HUES64 (cell line): ENCODE measurements at regions not wholly inside any gene's neighbourhood (a gene's known extent, or its start where the extent isn't known, plus 50 kb on each side); places are given as distances from the start of the nearest gene placed in this dataset.

Experiments
- H3K27ac ChIP-seq: 2 replicates; pipeline ENCODE4 v1.7.0; 2013; ENCODE audit warnings: low read depth, low read length, inconsistent platforms
- H3K27me3 ChIP-seq: 2 replicates; pipeline ENCODE4 v1.6.1; 2013; ENCODE audit warnings: mild to moderate bottlenecking, low read length; ENCODE audit not compliant: insufficient read depth
- H3K36me3 ChIP-seq: 2 replicates; pipeline ENCODE4 v1.6.1; 2013; ENCODE audit warnings: mild to moderate bottlenecking, low read length; ENCODE audit not compliant: insufficient read depth
- H3K4me1 ChIP-seq: 2 replicates; pipeline ENCODE4 v1.6.1; 2013; ENCODE audit warnings: mild to moderate bottlenecking, low read length, moderate library complexity; ENCODE audit not compliant: insufficient read depth
- H3K4me3 ChIP-seq: 2 replicates; pipeline ENCODE4 v1.5.1; 2013; ENCODE audit warnings: mild to moderate bottlenecking, low read length, moderate library complexity
- H3K9ac ChIP-seq: 2 replicates; pipeline ENCODE4 v1.6.1; 2013; ENCODE audit warnings: mild to moderate bottlenecking, low read depth, low read length
- H3K9me3 ChIP-seq: 2 replicates; pipeline ENCODE4 v1.6.1; 2013; ENCODE audit warnings: low read depth, low read length; ENCODE audit not compliant: insufficient read depth
- WGBS: fragments of 150-250, 120-280 bp; methylation state at CpG from one replicate; pipeline ENCODE4 v1.1.7; 2013; ENCODE audit warnings: missing lambda C conversion rate; 5-methylcytosine and 5-hydroxymethylcytosine counted together

DNA sequence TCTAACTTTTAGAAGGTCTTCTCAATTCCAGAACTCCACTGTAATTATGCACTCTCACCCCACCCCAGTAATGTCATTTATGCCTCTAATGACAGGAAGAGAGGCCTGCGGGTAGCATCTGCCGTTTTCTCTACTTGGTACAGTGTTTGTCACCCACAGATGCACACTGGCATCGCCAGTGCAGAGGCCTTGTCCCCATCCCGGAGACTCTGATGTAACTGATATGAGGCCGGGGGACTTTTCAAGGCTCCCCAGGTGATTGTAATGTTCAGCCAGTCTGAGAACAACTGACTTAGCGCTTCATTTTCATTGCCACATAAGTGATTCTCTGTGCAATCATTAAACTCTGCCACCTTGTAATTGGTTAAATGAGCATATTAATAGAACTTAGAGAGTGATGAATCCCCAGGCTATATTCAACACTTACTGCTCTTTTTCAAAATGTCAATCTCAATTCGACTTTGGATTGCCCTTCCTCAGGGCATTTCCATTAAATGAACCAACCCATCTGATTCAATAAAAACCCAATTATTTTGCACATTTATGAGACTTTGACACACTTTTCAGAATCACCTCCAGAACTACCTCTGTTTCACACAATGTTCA is 113.2 kb downstream of the HERPUD2 start:
- WGBS = 91% methylated on average over 7 of the region's 7 CpGs
- H3K27ac ChIP-seq = no peak overlapping the region
- H3K4me3 ChIP-seq = no peak overlapping the region
- no peaks in the 10 kb centered on the region for H3K4me1 ChIP-seq
- H3K9me3 ChIP-seq = no peaks in the 10 kb centered on the region
- no peaks in the 10 kb centered on the region for H3K27me3 ChIP-seq
- no peaks in the 10 kb centered on the region for H3K36me3 ChIP-seq
- no peak overlapping the region for H3K9ac ChIP-seq

DNA sequence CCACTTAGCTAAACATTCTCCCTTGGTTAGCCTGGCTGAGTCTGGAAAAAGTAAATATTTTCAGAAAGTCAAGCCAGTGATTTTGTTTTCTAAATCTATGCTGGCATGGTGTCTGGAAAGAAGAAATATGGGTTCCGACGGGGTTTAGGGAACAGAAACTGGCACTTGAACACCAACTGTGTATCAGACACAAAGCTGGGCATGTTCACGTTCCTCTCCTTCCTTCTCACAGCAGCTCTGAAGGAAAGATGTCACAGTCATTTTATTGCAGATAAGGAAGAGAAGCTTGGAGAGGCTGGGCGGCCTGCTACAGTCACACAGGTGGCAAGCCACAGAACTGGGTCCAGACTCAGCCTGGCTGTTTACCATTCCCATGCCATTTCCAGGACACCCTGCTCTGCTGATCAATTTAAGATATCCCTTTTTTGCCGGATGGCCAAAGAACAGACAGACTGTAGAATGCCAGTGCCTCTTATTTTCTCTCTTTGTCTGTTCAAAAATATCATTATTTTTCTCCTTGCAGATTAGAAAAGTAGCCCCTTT is 118.8 kb downstream of the HERPUD2 start:
- WGBS = 92% methylated on average over 5 of the region's 5 CpGs
- H3K4me3 ChIP-seq = no peak overlapping the region
- no peak overlapping the region for H3K27ac ChIP-seq
- no peak overlapping the region for H3K9ac ChIP-seq
- H3K27me3 ChIP-seq = no peaks in the 10 kb centered on the region
- H3K4me1 ChIP-seq = no peaks in the 10 kb centered on the region
- no peaks in the 10 kb centered on the region for H3K9me3 ChIP-seq
- no peaks in the 10 kb centered on the region for H3K36me3 ChIP-seq

DNA sequence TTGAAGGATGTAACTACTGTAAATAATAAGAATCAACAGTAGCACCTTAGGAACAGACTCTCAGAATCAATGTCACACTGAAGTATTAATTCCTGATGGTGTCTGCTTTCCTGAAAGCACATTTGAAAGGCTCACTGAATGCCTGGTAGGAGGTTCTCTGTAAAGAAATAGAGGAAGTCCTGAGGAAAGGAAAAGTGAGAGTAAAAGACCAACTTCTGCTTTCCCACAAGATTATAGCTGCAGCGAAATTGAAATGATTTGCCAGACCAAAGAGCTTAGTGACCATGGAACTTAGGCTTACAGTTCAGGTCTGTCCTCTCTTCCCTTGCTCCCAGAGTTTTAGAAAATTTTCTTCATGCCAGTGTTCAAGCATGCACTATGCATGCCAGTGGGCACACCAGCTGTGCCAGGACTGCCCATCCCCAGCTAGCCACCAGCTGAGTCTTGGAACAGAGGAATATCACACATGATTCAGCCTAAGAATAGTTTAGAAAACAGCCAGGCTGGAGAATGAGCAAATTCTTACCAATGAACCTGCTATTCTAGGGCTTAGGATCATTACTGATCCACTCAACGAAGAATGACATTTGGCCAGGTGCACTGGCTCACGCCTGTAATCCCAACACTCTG is 123.2 kb downstream of the HERPUD2 start:
- WGBS = 91% methylated on average over 3 of the region's 3 CpGs
- Histone ChIP-seq H3K9me3 (no peaks in the 10 kb centered on the region), H3K4me1 (no peaks in the 10 kb centered on the region), H3K9ac (no peak overlapping the region), H3K27me3 (no peaks in the 10 kb centered on the region), H3K36me3 (no peaks in the 10 kb centered on the region), H3K27ac (no peak overlapping the region), H3K4me3 (no peak overlapping the region)

DNA sequence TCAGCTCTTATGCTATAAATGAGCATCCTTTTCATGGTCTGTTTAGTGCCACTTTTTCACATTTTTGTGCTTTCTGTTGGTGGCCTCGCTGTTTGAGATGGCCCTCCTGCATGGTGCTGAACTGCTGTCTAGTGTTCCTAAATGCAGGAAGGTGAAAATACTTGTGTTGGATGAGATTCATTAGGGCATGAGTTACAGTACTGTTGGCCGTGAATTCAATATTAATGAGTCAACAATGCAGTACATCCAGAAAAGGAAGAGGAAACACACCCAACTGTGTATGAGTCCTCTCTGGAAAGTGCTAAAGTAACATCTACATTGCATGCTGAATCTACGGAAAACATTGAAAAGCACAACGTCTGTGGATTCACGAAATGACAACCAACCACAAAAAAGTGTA is 124.0 kb downstream of the HERPUD2 start:
- no peak overlapping the region for H3K9ac ChIP-seq
- no peaks in the 10 kb centered on the region for H3K4me1 ChIP-seq
- H3K27ac ChIP-seq = no peak overlapping the region
- no peaks in the 10 kb centered on the region for H3K27me3 ChIP-seq
- H3K4me3 ChIP-seq = no peak overlapping the region
- H3K36me3 ChIP-seq = no peaks in the 10 kb centered on the region
- H3K9me3 ChIP-seq = no peaks in the 10 kb centered on the region
- WGBS = 92% methylated on average over 5 of the region's 5 CpGs

DNA sequence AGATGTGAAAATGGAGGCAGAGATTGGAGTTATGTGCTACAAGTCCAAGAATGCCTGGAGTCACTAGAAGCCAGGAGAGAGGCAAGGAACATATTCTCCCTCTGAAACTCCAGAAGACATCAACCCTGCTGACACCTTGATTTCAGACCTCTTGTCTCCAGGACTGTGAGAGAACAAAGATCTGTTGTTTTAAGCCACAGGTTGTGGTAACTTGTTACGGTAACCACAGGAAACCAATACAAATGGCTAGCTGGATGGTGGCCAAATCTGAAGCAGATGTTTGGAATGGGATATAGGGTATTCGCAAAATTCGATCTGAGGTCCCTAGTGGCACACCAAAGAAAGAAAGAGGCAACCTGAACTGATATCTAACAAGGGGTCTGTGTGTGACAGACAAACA is 129.0 kb downstream of the HERPUD2 start:
- Histone ChIP-seq H3K27ac (no peak overlapping the region), H3K4me1 (no peaks in the 10 kb centered on the region), H3K9ac (no peak overlapping the region), H3K27me3 (no peaks in the 10 kb centered on the region), H3K4me3 (no peak overlapping the region), H3K36me3 (no peaks in the 10 kb centered on the region), H3K9me3 (no peaks in the 10 kb centered on the region)
- WGBS = 79% methylated on average over 3 of the region's 3 CpGs

DNA sequence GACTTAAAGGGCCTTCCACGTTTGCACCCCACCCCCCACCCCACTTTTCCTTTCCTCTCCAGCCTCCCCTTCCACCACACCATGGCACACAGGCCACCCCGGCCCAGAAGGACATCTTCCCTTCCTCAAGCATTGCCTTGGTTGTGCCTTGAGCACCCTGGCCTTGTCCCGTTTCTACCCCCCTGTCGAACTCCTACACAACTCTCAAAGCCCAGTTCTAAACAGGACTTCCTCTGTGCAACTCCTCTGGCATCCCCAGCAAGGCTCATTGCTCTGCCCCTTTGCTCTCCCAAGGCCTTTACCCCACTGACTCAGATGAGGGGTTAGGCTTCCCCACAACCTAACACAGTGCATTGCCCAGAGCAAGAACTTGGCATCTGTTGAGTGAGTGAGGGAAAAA is 136.1 kb downstream of the HERPUD2 start:
- Histone ChIP-seq H3K36me3 (no peaks in the 10 kb centered on the region), H3K4me1 (no peaks in the 10 kb centered on the region), H3K9ac (no peak overlapping the region), H3K9me3 (no peaks in the 10 kb centered on the region), H3K27ac (no peak overlapping the region), H3K4me3 (no peak overlapping the region), H3K27me3 (no peaks in the 10 kb centered on the region)
- WGBS = 91% methylated on average over 4 of the region's 4 CpGs

DNA sequence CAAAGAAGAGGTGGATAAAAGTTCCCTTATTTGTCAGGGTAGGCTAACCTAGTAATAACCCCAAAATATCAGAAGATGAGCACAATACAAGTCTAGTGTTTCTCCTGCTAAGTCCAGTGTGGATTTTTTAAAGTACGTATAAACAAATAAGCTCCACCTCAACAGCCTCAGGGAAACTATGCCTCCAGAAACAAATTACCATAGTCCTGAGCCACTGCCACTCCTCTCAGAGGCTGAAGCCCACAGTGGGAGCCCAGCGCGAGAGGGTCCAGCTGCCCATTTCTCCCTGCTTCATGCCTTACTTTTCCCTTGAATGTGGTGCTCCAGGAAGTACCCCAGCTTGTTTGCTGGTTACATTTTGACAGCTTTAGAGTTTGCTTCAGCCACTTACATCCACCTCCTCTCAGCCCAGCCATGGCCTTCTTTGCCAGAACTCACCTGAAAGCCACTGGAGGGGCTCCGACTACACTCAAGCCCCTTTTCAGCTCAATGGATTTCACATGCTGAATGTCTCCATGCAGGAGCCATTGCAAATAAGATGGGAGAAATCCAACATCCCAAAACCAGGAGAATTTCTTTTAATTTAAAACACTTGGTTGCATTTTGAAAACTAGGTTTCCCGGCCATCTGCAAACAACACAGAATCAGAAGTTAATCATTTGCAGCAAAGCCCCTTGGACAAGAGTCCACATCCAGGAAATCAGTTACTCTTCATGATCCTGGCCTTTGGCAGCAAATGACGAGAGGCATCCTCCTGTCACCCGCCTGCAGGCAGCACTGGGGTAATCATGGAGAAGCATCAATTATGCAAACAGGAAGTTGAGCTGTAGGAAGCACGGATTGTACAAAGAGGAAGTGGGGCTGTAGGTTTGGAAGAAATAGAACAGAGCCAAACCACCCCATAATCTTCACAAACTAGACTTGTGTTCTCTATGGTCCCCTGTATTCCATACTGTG is 138.1 kb downstream of the HERPUD2 start:
- WGBS = 89% methylated on average over 7 of the region's 8 CpGs
- H3K9ac ChIP-seq = no peak overlapping the region

DNA sequence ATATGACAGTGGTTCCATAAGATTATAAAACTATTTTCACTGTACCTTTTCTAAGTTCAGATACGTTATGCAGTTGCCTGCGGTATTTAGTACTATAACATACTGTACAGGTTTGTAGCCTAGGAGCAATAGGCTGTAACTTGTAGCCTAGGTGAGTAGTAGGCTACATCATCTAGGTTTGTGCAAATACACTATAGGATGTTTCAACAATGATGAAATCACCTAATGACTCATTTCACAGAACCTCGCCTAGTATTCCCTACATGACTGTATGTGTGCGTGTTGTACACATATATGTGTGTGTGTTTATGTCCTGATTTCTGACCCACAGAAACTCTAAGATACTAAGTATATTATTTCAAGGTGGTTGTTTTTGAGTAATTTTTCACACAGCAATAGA is 139.0 kb downstream of the HERPUD2 start:
- 58% methylated on average over 2 of the region's 4 CpGs for WGBS
- H3K27ac ChIP-seq = no peak overlapping the region
- no peaks in the 10 kb centered on the region for H3K9me3 ChIP-seq
- H3K9ac ChIP-seq = no peak overlapping the region
- no peaks in the 10 kb centered on the region for H3K4me1 ChIP-seq
- no peak overlapping the region for H3K4me3 ChIP-seq
- no peaks in the 10 kb centered on the region for H3K27me3 ChIP-seq
- H3K36me3 ChIP-seq = no peaks in the 10 kb centered on the region

More for the DNA sequence above, 138.1 kb downstream of the HERPUD2 start:
- no peaks in the 10 kb centered on the region for H3K27me3 ChIP-seq
- no peak overlapping the region for H3K27ac ChIP-seq
- H3K4me1 ChIP-seq = no peaks in the 10 kb centered on the region
- no peak overlapping the region for H3K4me3 ChIP-seq
- no peaks in the 10 kb centered on the region for H3K36me3 ChIP-seq
- no peaks in the 10 kb centered on the region for H3K9me3 ChIP-seq

DNA sequence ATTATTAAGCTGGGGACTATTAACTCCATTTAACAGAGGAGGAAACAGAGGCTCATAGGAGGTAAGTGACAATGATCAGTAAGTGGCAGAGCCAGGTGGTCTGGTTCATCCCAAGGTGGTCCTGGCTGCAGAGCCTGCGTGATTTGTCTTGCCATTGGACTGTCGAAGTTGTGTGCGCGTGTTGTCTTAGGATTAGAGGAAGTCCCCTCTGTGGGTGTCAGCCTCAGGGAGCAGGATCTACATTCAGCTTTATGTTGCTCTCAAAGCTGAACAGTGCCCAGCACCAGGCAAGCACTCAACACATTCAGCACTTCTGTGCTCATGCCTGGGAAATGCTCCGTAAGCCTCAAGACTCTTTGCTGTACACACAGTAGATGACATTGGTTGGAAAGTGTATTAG is 139.5 kb downstream of the HERPUD2 start:
- no peaks in the 10 kb centered on the region for H3K27me3 ChIP-seq
- WGBS = 88% methylated on average over 5 of the region's 5 CpGs
- H3K4me3 ChIP-seq = no peak overlapping the region
- no peaks in the 10 kb centered on the region for H3K4me1 ChIP-seq
- no peaks in the 10 kb centered on the region for H3K36me3 ChIP-seq
- H3K27ac ChIP-seq = no peak overlapping the region
- no peak overlapping the region for H3K9ac ChIP-seq
- H3K9me3 ChIP-seq = no peaks in the 10 kb centered on the region

DNA sequence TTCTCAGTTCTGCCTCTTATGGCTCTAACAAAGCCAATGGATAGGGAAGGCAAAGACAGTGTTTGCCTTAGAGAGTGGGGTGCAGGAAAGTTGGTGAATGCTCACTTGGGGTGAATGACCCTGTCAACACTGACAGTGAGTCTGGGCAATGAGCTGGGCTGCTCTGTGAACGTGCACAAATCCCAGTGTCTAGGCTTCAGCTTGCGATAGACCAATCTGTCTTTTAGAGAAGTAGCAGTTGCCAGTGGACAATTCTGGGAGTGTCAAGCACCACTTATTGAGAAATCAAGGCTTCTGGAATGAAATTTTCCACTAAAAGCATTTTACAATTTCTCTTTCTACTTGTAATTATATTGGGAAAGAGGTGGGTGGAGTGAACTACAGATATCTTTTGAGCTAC is 141.4 kb downstream of the HERPUD2 start:
- Histone ChIP-seq H3K4me3 (no peak overlapping the region), H3K9ac (no peak overlapping the region), H3K9me3 (no peaks in the 10 kb centered on the region), H3K27me3 (no peaks in the 10 kb centered on the region), H3K27ac (no peak overlapping the region), H3K36me3 (no peaks in the 10 kb centered on the region), H3K4me1 (no peaks in the 10 kb centered on the region)
- 89% methylated on average over 2 of the region's 2 CpGs for WGBS

DNA sequence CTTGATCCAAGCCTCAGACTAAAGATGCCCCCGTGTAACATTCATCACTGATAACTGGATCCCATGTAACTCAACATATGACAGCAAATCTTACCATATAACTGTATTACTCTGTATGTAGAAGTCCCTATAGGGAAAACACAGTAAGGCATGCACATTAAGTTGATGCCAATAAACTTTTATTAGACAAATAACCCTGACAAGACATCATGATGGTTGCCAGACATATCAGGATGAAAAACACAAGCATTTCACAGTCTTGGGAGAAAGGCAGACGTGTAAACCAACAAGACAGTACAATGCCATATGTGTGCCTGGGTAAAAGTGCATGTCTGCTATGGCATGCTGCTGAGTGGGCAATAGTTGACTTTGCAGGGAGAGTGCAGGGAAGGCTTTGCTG is 142.2 kb downstream of the HERPUD2 start:
- WGBS = 85% methylated on average over 2 of the region's 2 CpGs
- no peaks in the 10 kb centered on the region for H3K27me3 ChIP-seq
- H3K9me3 ChIP-seq = no peaks in the 10 kb centered on the region
- H3K27ac ChIP-seq = no peak overlapping the region
- no peak overlapping the region for H3K9ac ChIP-seq
- H3K36me3 ChIP-seq = no peaks in the 10 kb centered on the region
- H3K4me3 ChIP-seq = no peak overlapping the region
- no peaks in the 10 kb centered on the region for H3K4me1 ChIP-seq
